ENCODE measurements at regions not wholly inside any gene's neighbourhood (a gene's known extent, or its start where the extent isn't known, plus 50 kb on each side); places are given as distances from the start of the nearest gene placed in this dataset.

- H3K4me3 ChIP-seq (ENCODE audit: low read depth, low read length) = no peak overlapping the region
- TF ChIP-seq, protein P1, sequence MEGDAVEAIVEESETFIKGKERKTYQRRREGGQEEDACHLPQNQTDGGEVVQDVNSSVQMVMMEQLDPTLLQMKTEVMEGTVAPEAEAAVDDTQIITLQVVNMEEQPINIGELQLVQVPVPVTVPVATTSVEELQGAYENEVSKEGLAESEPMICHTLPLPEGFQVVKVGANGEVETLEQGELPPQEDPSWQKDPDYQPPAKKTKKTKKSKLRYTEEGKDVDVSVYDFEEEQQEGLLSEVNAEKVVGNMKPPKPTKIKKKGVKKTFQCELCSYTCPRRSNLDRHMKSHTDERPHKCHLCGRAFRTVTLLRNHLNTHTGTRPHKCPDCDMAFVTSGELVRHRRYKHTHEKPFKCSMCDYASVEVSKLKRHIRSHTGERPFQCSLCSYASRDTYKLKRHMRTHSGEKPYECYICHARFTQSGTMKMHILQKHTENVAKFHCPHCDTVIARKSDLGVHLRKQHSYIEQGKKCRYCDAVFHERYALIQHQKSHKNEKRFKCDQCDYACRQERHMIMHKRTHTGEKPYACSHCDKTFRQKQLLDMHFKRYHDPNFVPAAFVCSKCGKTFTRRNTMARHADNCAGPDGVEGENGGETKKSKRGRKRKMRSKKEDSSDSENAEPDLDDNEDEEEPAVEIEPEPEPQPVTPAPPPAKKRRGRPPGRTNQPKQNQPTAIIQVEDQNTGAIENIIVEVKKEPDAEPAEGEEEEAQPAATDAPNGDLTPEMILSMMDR (IDR thresholded peaks at IDR 0.05; ENCODE audit: insufficient read depth, low read length, poor library complexity, severe bottlenecking) = no peak
These were observed 270.8 kb downstream of the BCOR start for GRCh38 chrX:39826813-39827543.

DNA sequence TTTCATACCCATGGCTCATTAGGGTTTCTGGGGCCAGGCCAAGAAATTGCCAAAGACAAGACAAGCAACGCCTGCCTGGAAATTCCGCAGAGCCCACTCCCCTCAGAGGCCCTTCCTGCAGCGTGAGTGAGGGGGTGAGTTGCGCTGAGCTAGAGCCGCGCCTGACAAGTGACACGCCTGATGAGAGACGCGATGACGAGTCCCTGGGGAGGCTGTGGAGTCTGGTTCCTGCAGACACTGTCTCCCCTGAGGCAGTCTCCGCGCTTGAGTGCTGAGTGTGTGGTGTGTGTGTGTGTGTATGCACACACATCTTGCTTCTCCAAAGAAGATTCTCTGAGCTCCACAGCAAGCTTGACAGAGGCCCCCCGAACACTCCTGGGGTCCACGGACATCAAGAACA, 269.8 kb downstream of the BCOR start:
- H3K27me3 ChIP-seq (ENCODE audit: control insufficient read depth, insufficient read depth, low read length) = no peaks in the 10 kb centered on the region
- no peak overlapping the region for H3K4me3 ChIP-seq (ENCODE audit: low read depth, low read length)
- DNase-seq (ENCODE audit: low read depth) = no peak
- H3K36me3 ChIP-seq (ENCODE audit: control insufficient read depth, insufficient read depth, low read length) = no peaks in the 10 kb centered on the region
- TF ChIP-seq, protein P1 (IDR thresholded peaks at IDR 0.05; ENCODE audit: insufficient read depth, low read length, poor library complexity, severe bottlenecking) = no peak

More at GRCh38 chrX:39826813-39827543, 270.8 kb downstream of the BCOR start:
- no peak for DNase-seq (ENCODE audit: low read depth)
- no peaks in the 10 kb centered on the region for H3K27me3 ChIP-seq (ENCODE audit: control insufficient read depth, insufficient read depth, low read length)
- no peaks in the 10 kb centered on the region for H3K36me3 ChIP-seq (ENCODE audit: control insufficient read depth, insufficient read depth, low read length)

DNA sequence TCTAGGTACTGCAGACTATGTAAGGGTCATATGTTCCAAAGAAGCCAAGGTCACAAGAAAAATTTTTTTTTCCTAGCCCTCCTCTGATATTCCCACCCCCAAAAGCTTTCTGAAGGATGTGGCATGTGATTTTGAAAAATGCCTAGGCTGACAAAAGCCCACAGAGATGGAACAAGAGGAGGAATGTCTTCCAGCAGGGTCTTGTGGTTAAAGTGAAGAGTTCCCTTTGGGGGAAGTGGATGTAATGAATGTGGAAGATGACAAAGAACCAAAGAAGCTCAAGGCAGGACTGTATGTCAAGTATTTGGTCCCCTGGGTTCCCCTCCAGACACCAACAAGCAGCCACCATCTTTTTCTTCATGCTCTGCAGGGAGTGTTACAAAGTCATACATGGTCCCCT, 268.8 kb downstream of the BCOR start:
- Histone ChIP-seq H3K27me3 (ENCODE audit: control insufficient read depth, insufficient read depth, low read length) (no peaks in the 10 kb centered on the region), H3K36me3 (ENCODE audit: control insufficient read depth, insufficient read depth, low read length) (no peaks in the 10 kb centered on the region), H3K4me3 (ENCODE audit: low read depth, low read length) (no peak overlapping the region)
- TF ChIP-seq, protein P1 (IDR thresholded peaks at IDR 0.05; ENCODE audit: insufficient read depth, low read length, poor library complexity, severe bottlenecking) = no peak
- DNase-seq (ENCODE audit: low read depth) = no peak

- no peak for DNase-seq (ENCODE audit: low read depth)
- no peaks in the 10 kb centered on the region for H3K36me3 ChIP-seq (ENCODE audit: control insufficient read depth, insufficient read depth, low read length)
- H3K27me3 ChIP-seq (ENCODE audit: control insufficient read depth, insufficient read depth, low read length) = no peaks in the 10 kb centered on the region
- TF ChIP-seq, protein P1 (IDR thresholded peaks at IDR 0.05; ENCODE audit: insufficient read depth, low read length, poor library complexity, severe bottlenecking) = no peak
- H3K4me3 ChIP-seq (ENCODE audit: low read depth, low read length) = no peak overlapping the region
These were observed 267.8 kb downstream of the BCOR start for GRCh38 chrX:39829965-39830364.

GRCh38 chrX:39830414-39830813, 267.3 kb downstream of the BCOR start:
- H3K36me3 ChIP-seq (ENCODE audit: control insufficient read depth, insufficient read depth, low read length) = no peaks in the 10 kb centered on the region
- TF ChIP-seq, protein P1 (IDR thresholded peaks at IDR 0.05; ENCODE audit: insufficient read depth, low read length, poor library complexity, severe bottlenecking) = no peak
- no peak for DNase-seq (ENCODE audit: low read depth)
- no peaks in the 10 kb centered on the region for H3K27me3 ChIP-seq (ENCODE audit: control insufficient read depth, insufficient read depth, low read length)
- H3K4me3 ChIP-seq (ENCODE audit: low read depth, low read length) = no peak overlapping the region

GRCh38 chrX:39832211-39832610, 265.5 kb downstream of the BCOR start:
- Histone ChIP-seq H3K36me3 (ENCODE audit: control insufficient read depth, insufficient read depth, low read length) (no peaks in the 10 kb centered on the region), H3K4me3 (ENCODE audit: low read depth, low read length) (no peak overlapping the region), H3K27me3 (ENCODE audit: control insufficient read depth, insufficient read depth, low read length) (no peaks in the 10 kb centered on the region)
- no peak for DNase-seq (ENCODE audit: low read depth)
- TF ChIP-seq, protein P1 (IDR thresholded peaks at IDR 0.05; ENCODE audit: insufficient read depth, low read length, poor library complexity, severe bottlenecking) = no peak
